IMR-90 (cell line): ENCODE measurements at regions not wholly inside any gene's neighbourhood (a gene's known extent, or its start where the extent isn't known, plus 50 kb on each side); places are given as distances from the start of the nearest gene placed in this dataset.

Experiments
- ATAC-seq: fragments of 200-7000 bp; cut with Tn5 transposase; 2 replicates; pipeline ENCODE4 v1.9.1; 2020; ENCODE audit warnings: low read depth, mild to moderate bottlenecking, moderate library complexity
- BruUV-seq: library from RNA; stranded (reverse); fragments of 400-500 nt; replicated peaks from 2 replicates; lab custom pipeline; 2021; lab: Mats Ljungman, UMichigan
- CTCF ChIA-PET: fragments of 300-600 bp; formaldehyde crosslinking; extraction: SDS; loops from one replicate; lab custom pipeline; 2021; ENCODE audit warnings: antibody characterized with exemption; lab: Yijun Ruan, JAX
- POLR2A ChIA-PET: fragments of 300-600 bp; sonication (Branson Sonifier 250); formaldehyde crosslinking; loops from one replicate; lab custom pipeline; 2022; ENCODE audit warnings: antibody characterized with exemption; ENCODE audit not compliant: unreplicated experiment; lab: Charles Lee
- DNase-seq: peaks from one replicate; pipeline ENCODE4 v3.0.0; 2013
- H2AFZ ChIP-seq: replicated peaks from 2 replicates; pipeline ENCODE3; 2013; ENCODE audit warnings: low read length, mild to moderate bottlenecking; ENCODE audit not compliant: poor library complexity
- H2AK5ac ChIP-seq: 2 replicates; pipeline ENCODE4 v1.6.1; 2013; ENCODE audit warnings: low read depth, low read length, inconsistent platforms
- H2AK9ac ChIP-seq: replicated peaks from 2 replicates; pipeline ENCODE3; 2013; ENCODE audit warnings: mild to moderate bottlenecking, low read depth, low read length, moderate library complexity; ENCODE audit not compliant: poor library complexity
- H2BK120ac ChIP-seq: 2 replicates; pipeline ENCODE4 v1.6.1; 2013; ENCODE audit warnings: low read depth, low read length, inconsistent platforms
- H2BK15ac ChIP-seq: 3 replicates; pipeline ENCODE4 v1.6.1; 2013; ENCODE audit warnings: low read depth, low read length, inconsistent platforms
- H2BK20ac ChIP-seq: 2 replicates; pipeline ENCODE4 v1.6.1; 2013; ENCODE audit warnings: low read depth, mild to moderate bottlenecking, inconsistent platforms, low read length, moderate library complexity
- H2BK5ac ChIP-seq: 2 replicates; pipeline ENCODE4 v1.6.1; 2013; ENCODE audit warnings: mild to moderate bottlenecking, low read depth, low read length, inconsistent platforms; ENCODE audit not compliant: poor library complexity, severe bottlenecking
- H3K14ac ChIP-seq: replicated peaks from 2 replicates; pipeline ENCODE4 v1.6.1; 2013; ENCODE audit warnings: low read depth, low read length, inconsistent platforms
- H3K18ac ChIP-seq: 2 replicates; pipeline ENCODE4 v1.6.1; 2013; ENCODE audit warnings: low read depth, low read length, control low read depth
- H3K23ac ChIP-seq: 2 replicates; pipeline ENCODE4 v1.6.1; 2013; ENCODE audit warnings: low read depth, low read length, inconsistent platforms
- H3K27ac ChIP-seq: 2 replicates; pipeline ENCODE4 v1.5.1; 2013; ENCODE audit warnings: mild to moderate bottlenecking, control low read depth, low read length; ENCODE audit not compliant: insufficient read depth
- H3K27me3 ChIP-seq: 2 replicates; pipeline ENCODE4 v1.6.1; 2013; ENCODE audit warnings: low read length; ENCODE audit not compliant: control insufficient read depth, insufficient read depth
- H3K36me3 ChIP-seq: 2 replicates; pipeline ENCODE4 v1.6.1; 2013; ENCODE audit warnings: low read length, mixed read lengths; ENCODE audit not compliant: control insufficient read depth, insufficient read depth
- H3K4ac ChIP-seq: 2 replicates; pipeline ENCODE4 v1.6.1; 2013; ENCODE audit warnings: low read depth, low read length, inconsistent platforms
- H3K4me1 ChIP-seq: 2 replicates; pipeline ENCODE4 v1.6.1; 2013; ENCODE audit warnings: low read length, mixed read lengths; ENCODE audit not compliant: control insufficient read depth, insufficient read depth
- H3K4me2 ChIP-seq: 2 replicates; pipeline ENCODE4 v1.6.1; 2013; ENCODE audit warnings: low read depth, mild to moderate bottlenecking, control low read depth, low read length, moderate library complexity
- H3K4me3 ChIP-seq: 2 replicates; pipeline ENCODE4 v1.5.1; 2013; ENCODE audit warnings: low read depth, mild to moderate bottlenecking, control low read depth, low read length, moderate library complexity; ENCODE audit not compliant: insufficient read depth
- H3K56ac ChIP-seq: 2 replicates; pipeline ENCODE4 v1.6.1; 2013; ENCODE audit warnings: low read length, inconsistent platforms; ENCODE audit not compliant: insufficient read depth; ENCODE audit errors: extremely low read depth
- H3K79me1 ChIP-seq, 2 experiments: 2 replicates each; pipeline ENCODE4 v1.6.1; 2013; ENCODE audit warnings: low read length in 2 of 2, inconsistent platforms in 1 of 2, low read depth in 1 of 2
- H3K9ac ChIP-seq: 2 replicates; pipeline ENCODE4 v1.6.1; 2013; ENCODE audit warnings: low read depth, low read length, control low read depth
- H3K9me1 ChIP-seq: 2 replicates; pipeline ENCODE4 v1.6.1; 2013; ENCODE audit warnings: low read length, inconsistent platforms; ENCODE audit not compliant: insufficient read depth
- H3K9me3 ChIP-seq: 2 replicates; pipeline ENCODE4 v1.6.1; 2013; ENCODE audit warnings: low read length; ENCODE audit not compliant: control insufficient read depth, insufficient read depth
- H4K20me1 ChIP-seq: 2 replicates; pipeline ENCODE4 v1.6.1; 2013; ENCODE audit warnings: low read length, inconsistent platforms; ENCODE audit not compliant: insufficient read depth
- H4K5ac ChIP-seq: 2 replicates; pipeline ENCODE4 v1.6.1; 2013; ENCODE audit warnings: mild to moderate bottlenecking, low read depth, low read length, control low read depth
- H4K8ac ChIP-seq, 2 experiments: 2 replicates each; pipeline ENCODE4 v1.6.1; 2013; ENCODE audit warnings: low read depth in 2 of 2, low read length in 2 of 2, control low read depth in 1 of 2, inconsistent platforms in 1 of 2
- H4K91ac ChIP-seq: 2 replicates; pipeline ENCODE4 v1.6.1; 2013; ENCODE audit warnings: low read depth, low read length, inconsistent platforms; ENCODE audit not compliant: insufficient read depth
- BHLHE40 ChIP-seq: fragments of 150-350 bp; IDR thresholded peaks from 2 replicates; pipeline ENCODE4 v1.6.1; 2016; ENCODE audit warnings: mild to moderate bottlenecking, low read depth, low read length
- CEBPB ChIP-seq: IDR thresholded peaks from 2 replicates; pipeline ENCODE4 v1.6.1; 2012; ENCODE audit warnings: low read depth, low read length, improper control_type of control experiment
- CHD1 ChIP-seq: IDR thresholded peaks from 2 replicates; pipeline ENCODE4 v1.6.1; 2012; ENCODE audit warnings: low read depth, low read length, improper control_type of control experiment
- CTCF ChIP-seq: conservative IDR thresholded peaks from 2 replicates; pipeline ENCODE4 v1.5.1; 2012; ENCODE audit warnings: mild to moderate bottlenecking, low read depth, low read length, improper control_type of control experiment
- ELK1 ChIP-seq: fragments of 150-350 bp; IDR thresholded peaks from 2 replicates; pipeline ENCODE4 v1.6.1; 2016; ENCODE audit warnings: low read depth, mild to moderate bottlenecking, low read length, moderate library complexity, borderline replicate concordance
- FOS ChIP-seq: fragments of 150-350 bp; IDR thresholded peaks from 2 replicates; pipeline ENCODE4 v1.6.1; 2016; ENCODE audit warnings: low read depth, low read length
- MAFK ChIP-seq: IDR thresholded peaks from 2 replicates; pipeline ENCODE4 v1.6.1; 2012; ENCODE audit warnings: low read depth, low read length, improper control_type of control experiment
- MAZ ChIP-seq: IDR thresholded peaks from 2 replicates; pipeline ENCODE4 v1.6.1; 2012; ENCODE audit warnings: low read depth, mild to moderate bottlenecking, low read length, improper control_type of control experiment, moderate library complexity, borderline replicate concordance
- MXI1 ChIP-seq: IDR thresholded peaks from 2 replicates; pipeline ENCODE4 v1.6.1; 2012; ENCODE audit warnings: low read depth, mild to moderate bottlenecking, low read length, moderate library complexity, borderline replicate concordance
- NFE2L2 ChIP-seq: fragments of 150-350 bp; IDR thresholded peaks from 2 replicates; pipeline ENCODE4 v1.6.1; 2016; ENCODE audit warnings: low read depth, mild to moderate bottlenecking, low read length
- POLR2A ChIP-seq: IDR thresholded peaks from 2 replicates; pipeline ENCODE4 v1.6.1; 2012; ENCODE audit warnings: mild to moderate bottlenecking, low read depth, low read length
- RAD21 ChIP-seq: IDR thresholded peaks from 2 replicates; pipeline ENCODE4 v1.6.1; 2012; ENCODE audit warnings: low read length, improper control_type of control experiment
- RCOR1 ChIP-seq: IDR thresholded peaks from 2 replicates; pipeline ENCODE4 v1.6.1; 2012; ENCODE audit warnings: mild to moderate bottlenecking, low read length, improper control_type of control experiment; ENCODE audit not compliant: insufficient replicate concordance
- RFX5 ChIP-seq: IDR thresholded peaks from 2 replicates; pipeline ENCODE4 v1.8.0; 2012; ENCODE audit warnings: low read depth, mild to moderate bottlenecking, low read length, moderate library complexity
- SMC3 ChIP-seq: fragments of 150-350 bp; IDR thresholded peaks from 2 replicates; pipeline ENCODE4 v1.6.1; 2016; ENCODE audit warnings: low read depth, mild to moderate bottlenecking, antibody characterized with exemption, low read length, moderate library complexity
- USF2 ChIP-seq: fragments of 150-350 bp; IDR thresholded peaks from 2 replicates; pipeline ENCODE4 v1.6.1; 2017; ENCODE audit warnings: mild to moderate bottlenecking, antibody characterized with exemption, low read length, low read depth
- WGBS, 2 experiments: methylation state at CpG; one replicate each; pipeline versions ENCODE4 v1.1.5 to v1.1.7; 2013; ENCODE audit warnings: missing lambda C conversion rate in 2 of 2; ENCODE audit not compliant: insufficient read length in 1 of 2; ENCODE audit errors: extremely low coverage in 2 of 2; 5-methylcytosine and 5-hydroxymethylcytosine counted together
- dilution Hi-C: fragments of 300-500 bp; cut with HindIII; formaldehyde crosslinking; loops from one replicate; pipeline ENCODE4 v1.14.3; 2018; ENCODE audit warnings: low sequenced_read_pairs; ENCODE audit not compliant: unreplicated experiment
- in situ Hi-C: fragments of 300-500 bp; cut with MboI; formaldehyde crosslinking; loops from 3 replicates; pipeline ENCODE4 v1.14.3; 2019; ENCODE audit warnings: low sequenced_read_pairs, inconsistent platforms, mixed read lengths
- intact Hi-C: fragments of 100-400 bp; cut with micrococcal nuclease; formaldehyde crosslinking; loops from 2 replicates; pipeline ENCODE4 v1.10.0; 2022

GRCh38 chr10:90985321-90985933, 64.5 kb upstream of the ANKRD1 start:
- POLR2A ChIA-PET = no interaction called here
- CTCF ChIA-PET = no interaction called here
- no CpG with 5 or more reads among the region's 3 CpGs for WGBS, 2 experiments

More at GRCh38 chr10:90985321-90985933, 64.5 kb upstream of the ANKRD1 start:
- H3K4ac ChIP-seq = no peak overlapping the region
- no peak for DNase-seq
- no peak overlapping the region for H4K5ac ChIP-seq
- H3K27ac ChIP-seq = no peak overlapping the region
- dilution Hi-C loops (no loop called here), in situ Hi-C loops (no loop called here), intact Hi-C loops (no loop called here)
- no peak overlapping the region for H3K14ac ChIP-seq
- no TSS peak for BruUV-seq
- no peaks in the 10 kb centered on the region for H3K9me3 ChIP-seq
- H3K36me3 ChIP-seq = no peaks in the 10 kb centered on the region
- H3K4me3 ChIP-seq = no peak overlapping the region
- H3K79me1 ChIP-seq = no peaks in the 10 kb centered on the region
- no peak overlapping the region for H2BK120ac ChIP-seq
- no peak overlapping the region for H4K8ac ChIP-seq
- H2BK15ac ChIP-seq = no peak overlapping the region
- no peak overlapping the region for H3K9ac ChIP-seq
- H3K27me3 ChIP-seq = peaks cover 2% of the 10 kb centered on the region
- H3K9me1 ChIP-seq = 0 out of 2 replicates have a peak, but pooled peaks cover 2% of the 10 kb centered on the region
- H4K91ac ChIP-seq = no peak overlapping the region
- H3K4me1 ChIP-seq = no peaks in the 10 kb centered on the region
- no peaks in the 10 kb centered on the region for H4K20me1 ChIP-seq
- H3K18ac ChIP-seq = no peak overlapping the region
- H2BK5ac ChIP-seq = no peak overlapping the region
- no peak overlapping the region for H2AFZ ChIP-seq
- no peak overlapping the region for H3K56ac ChIP-seq
- TF ChIP-seq RFX5 (no peak), RAD21 (no peak), ELK1 (no peak), RCOR1 (no peak), SMC3 (no peak), CEBPB (no peak), FOS (no peak), MAFK (no peak), USF2 (no peak), NFE2L2 (no peak), BHLHE40 (no peak), MAZ (no peak), POLR2A (no peak), MXI1 (no peak), CHD1 (no peak), CTCF (no peak)
- H3K23ac ChIP-seq = no peak overlapping the region
- no peak overlapping the region for H2AK9ac ChIP-seq
- no peak for ATAC-seq
- H2AK5ac ChIP-seq = no peak overlapping the region
- no peak overlapping the region for H3K4me2 ChIP-seq
- no peak overlapping the region for H2BK20ac ChIP-seq
